ENCODE measurements at regions not wholly inside any gene's neighbourhood (a gene's known extent, or its start where the extent isn't known, plus 50 kb on each side); places are given as distances from the start of the nearest gene placed in this dataset.

- H3K4me3 ChIP-seq (replicated peaks; ENCODE audit: low read depth, low read length) = no peak overlapping the region
- no peak for TF ChIP-seq CTCF (IDR thresholded peaks at IDR 0.05; ENCODE audit: low read depth, low read length, missing control alignments)
- DNase-seq (ENCODE audit: extremely low read depth, low read depth) = no peak
These were observed 916.2 kb downstream of the METTL15 start for GRCh38 chr11:29024386-29024785.

GRCh38 chr11:29023761-29024160, 915.6 kb downstream of the METTL15 start:
- H3K4me3 ChIP-seq (replicated peaks; ENCODE audit: low read depth, low read length) = no peak overlapping the region
- DNase-seq (ENCODE audit: extremely low read depth, low read depth) = no peak
- no peak for TF ChIP-seq CTCF (IDR thresholded peaks at IDR 0.05; ENCODE audit: low read depth, low read length, missing control alignments)

- DNase-seq (ENCODE audit: extremely low read depth, low read depth) = no peak
- no peak overlapping the region for H3K4me3 ChIP-seq (replicated peaks; ENCODE audit: low read depth, low read length)
- TF ChIP-seq CTCF (IDR thresholded peaks at IDR 0.05; ENCODE audit: low read depth, low read length, missing control alignments) = no peak
These were observed 914.5 kb downstream of the METTL15 start for GRCh38 chr11:29022676-29023075.

GRCh38 chr11:29019960-29020683, 911.9 kb downstream of the METTL15 start:
- no peak for DNase-seq (ENCODE audit: extremely low read depth, low read depth)
- TF ChIP-seq CTCF (IDR thresholded peaks at IDR 0.05; ENCODE audit: low read depth, low read length, missing control alignments) = peak; percentile 51
- H3K4me3 ChIP-seq (replicated peaks; ENCODE audit: low read depth, low read length) = no peak overlapping the region

GRCh38 chr11:29018631-29019030, 910.4 kb downstream of the METTL15 start:
- DNase-seq (ENCODE audit: extremely low read depth, low read depth) = no peak
- TF ChIP-seq CTCF (IDR thresholded peaks at IDR 0.05; ENCODE audit: low read depth, low read length, missing control alignments) = no peak
- H3K4me3 ChIP-seq (replicated peaks; ENCODE audit: low read depth, low read length) = no peak overlapping the region

- no peak overlapping the region for H3K4me3 ChIP-seq (replicated peaks; ENCODE audit: low read depth, low read length)
- no peak for DNase-seq (ENCODE audit: extremely low read depth, low read depth)
- TF ChIP-seq CTCF (IDR thresholded peaks at IDR 0.05; ENCODE audit: low read depth, low read length, missing control alignments) = no peak
These were observed 909.8 kb downstream of the METTL15 start for GRCh38 chr11:29017941-29018340.

GRCh38 chr11:29012507-29012906, 904.3 kb downstream of the METTL15 start:
- no peak for TF ChIP-seq CTCF (IDR thresholded peaks at IDR 0.05; ENCODE audit: low read depth, low read length, missing control alignments)
- DNase-seq (ENCODE audit: extremely low read depth, low read depth) = no peak
- no peak overlapping the region for H3K4me3 ChIP-seq (replicated peaks; ENCODE audit: low read depth, low read length)
